RWPE2 (cell line): ENCODE measurements at regions not wholly inside any gene's neighbourhood (a gene's known extent, or its start where the extent isn't known, plus 50 kb on each side); places are given as distances from the start of the nearest gene placed in this dataset.

ENCODE experiments used
- ATAC-seq: fragments of 200-7000 bp; cut with Tn5 transposase; 3 replicates; pipeline ENCODE4 v1.9.1; 2021; ENCODE audit warnings: low read depth
- DNase-seq: peaks from one replicate; pipeline ENCODE4 v3.0.0-alpha.2; 2020; ENCODE audit warnings: low spot score
- H3K27ac ChIP-seq: fragments of 450-650 bp; 2 replicates; pipeline ENCODE4 v1.5.1; 2017; ENCODE audit warnings: mild to moderate bottlenecking; ENCODE audit not compliant: poor library complexity, severe bottlenecking
- H3K27me3 ChIP-seq: fragments of 250-450 bp; sonication (Bioruptor Pico); 2 replicates; pipeline ENCODE4 v1.5.1; 2021; ENCODE audit warnings: mild to moderate bottlenecking, moderate library complexity; ENCODE audit not compliant: insufficient read depth, poor library complexity, severe bottlenecking
- H3K36me3 ChIP-seq: fragments of 250-450 bp; sonication (Bioruptor Pico); 2 replicates; pipeline ENCODE4 v1.5.1; 2020; ENCODE audit warnings: low read depth, mild to moderate bottlenecking, moderate library complexity
- H3K4me1 ChIP-seq: fragments of 250-450 bp; sonication (Bioruptor Pico); 2 replicates; pipeline ENCODE4 v1.5.1; 2021; ENCODE audit warnings: mild to moderate bottlenecking, moderate library complexity; ENCODE audit not compliant: insufficient read depth, poor library complexity, severe bottlenecking
- H3K4me3 ChIP-seq: fragments of 250-450 bp; sonication (Bioruptor Pico); 2 replicates; pipeline ENCODE4 v1.5.1; 2021; ENCODE audit warnings: mild to moderate bottlenecking, moderate library complexity; ENCODE audit not compliant: severe bottlenecking
- H3K9me3 ChIP-seq: fragments of 250-450 bp; sonication (Bioruptor Pico); 2 replicates; pipeline ENCODE4 v1.5.1; 2021; ENCODE audit warnings: mild to moderate bottlenecking, moderate library complexity; ENCODE audit not compliant: severe bottlenecking
- CTCF ChIP-seq: fragments of 450-650 bp; IDR thresholded peaks from one replicate; pipeline ENCODE4 v1.5.1; 2017; ENCODE audit warnings: mild to moderate bottlenecking, moderate library complexity; ENCODE audit not compliant: poor library complexity, severe bottlenecking

DNA sequence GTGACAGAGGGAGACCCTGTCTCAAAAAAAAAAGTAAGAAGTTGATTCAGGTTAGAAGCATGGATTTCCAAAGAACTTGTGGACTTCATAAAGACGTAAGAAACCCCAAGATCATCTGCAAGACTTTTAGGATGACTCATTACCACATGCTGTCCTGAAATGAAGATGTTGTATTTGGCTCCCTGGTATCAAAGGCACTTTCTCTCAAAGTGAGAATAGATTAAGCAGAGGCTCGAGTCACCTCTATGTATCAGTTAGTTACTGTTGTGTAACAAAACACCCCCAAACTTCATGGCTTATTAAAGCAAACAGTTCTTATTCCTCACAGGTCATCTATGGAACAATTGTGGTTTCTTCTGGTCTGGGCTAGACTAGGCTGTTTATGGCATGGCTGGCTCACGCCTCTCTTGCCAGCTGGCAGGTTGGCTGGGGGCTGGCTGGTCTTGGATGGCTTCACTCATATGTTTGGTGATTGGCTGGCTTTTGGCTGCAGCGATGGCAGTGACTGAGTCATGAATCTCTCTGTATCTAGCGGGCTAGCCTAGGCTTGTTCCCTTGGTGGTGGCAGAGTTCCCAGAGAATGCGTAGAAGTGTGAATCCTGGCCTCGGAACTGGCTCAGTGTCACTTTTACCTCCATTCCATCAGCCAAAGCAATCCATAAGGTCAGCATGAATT, 60.4 kb upstream of the MSI2 start:
- DNase-seq (peak; percentile 91), ATAC-seq (peak; percentile 97)
- Histone ChIP-seq H3K4me3 (no peak overlapping the region), H3K27me3 (no peaks in the 10 kb centered on the region), H3K36me3 (no peaks in the 10 kb centered on the region), H3K4me1 (no peaks in the 10 kb centered on the region), H3K9me3 (peaks cover 10% of the 10 kb centered on the region), H3K27ac (peak overlapping the region; percentile 28)
- TF ChIP-seq CTCF, result no peak

- Histone ChIP-seq H3K4me1 (no peaks in the 10 kb centered on the region), H3K27me3 (no peaks in the 10 kb centered on the region)
- no peak for DNase-seq
Observed at GRCh38 chr17:57197466-57198071, 58.8 kb upstream of the MSI2 start.

DNA sequence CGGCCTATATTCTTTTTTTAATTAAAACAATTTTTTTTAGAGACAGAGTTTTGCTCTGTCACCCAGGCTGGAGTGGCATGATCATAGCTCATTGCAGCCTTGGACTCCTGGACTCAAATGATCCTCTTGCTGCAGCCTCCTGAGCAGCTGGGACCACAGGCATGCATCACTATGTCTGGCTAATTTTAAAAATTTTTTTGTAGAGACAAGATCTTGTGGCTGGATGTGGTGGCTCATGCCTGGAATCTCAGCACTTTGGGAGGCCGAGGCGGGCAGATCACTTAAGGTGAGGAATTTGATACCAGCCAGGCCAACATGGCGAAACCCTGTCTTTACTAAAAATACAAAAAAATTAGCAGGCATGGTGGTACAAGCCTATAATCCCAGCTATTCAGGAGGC, 54.8 kb upstream of the MSI2 start:
- Histone ChIP-seq H3K36me3 (no peaks in the 10 kb centered on the region), H3K4me3 (no peak overlapping the region), H3K9me3 (no peaks in the 10 kb centered on the region)

More at GRCh38 chr17:57197466-57198071, 58.8 kb upstream of the MSI2 start:
- Histone ChIP-seq H3K4me3 (no peak overlapping the region), H3K36me3 (no peaks in the 10 kb centered on the region), H3K9me3 (peaks cover 10% of the 10 kb centered on the region), H3K27ac (no peak overlapping the region)
- no peak for TF ChIP-seq CTCF
- ATAC-seq, result no peak

GRCh38 chr17:57203040-57203439, 53.3 kb upstream of the MSI2 start:
- ATAC-seq, result no peak
- no peak for TF ChIP-seq CTCF
- no peaks in the 10 kb centered on the region for H3K36me3 ChIP-seq
- no peaks in the 10 kb centered on the region for H3K9me3 ChIP-seq
- H3K27me3 ChIP-seq, result no peaks in the 10 kb centered on the region
- DNase-seq, result no peak
- no peak overlapping the region for H3K27ac ChIP-seq
- no peak overlapping the region for H3K4me3 ChIP-seq
- H3K4me1 ChIP-seq, result no peaks in the 10 kb centered on the region

More for the DNA sequence above, 54.8 kb upstream of the MSI2 start:
- Histone ChIP-seq H3K27me3 (no peaks in the 10 kb centered on the region), H3K4me1 (no peaks in the 10 kb centered on the region), H3K27ac (no peak overlapping the region)
- no peak for TF ChIP-seq CTCF
- DNase-seq, result no peak
- no peak for ATAC-seq
